NCI-H345 treated with DMSO at 0.1 percent for 48 hours (cell line): ENCODE measurements at regions not wholly inside any gene's neighbourhood (a gene's known extent, or its start where the extent isn't known, plus 50 kb on each side); places are given as distances from the start of the nearest gene placed in this dataset.

Experiments
- DNase-seq: peaks from one replicate; lab custom pipeline; 2025; ENCODE audit not compliant: unreplicated experiment; lab: John Stamatoyannopoulos, UW

- DNase-seq, result no peak
These were observed 750.7 kb upstream of the GCFC2 start for GRCh38 chr2:76461431-76461830.

DNA sequence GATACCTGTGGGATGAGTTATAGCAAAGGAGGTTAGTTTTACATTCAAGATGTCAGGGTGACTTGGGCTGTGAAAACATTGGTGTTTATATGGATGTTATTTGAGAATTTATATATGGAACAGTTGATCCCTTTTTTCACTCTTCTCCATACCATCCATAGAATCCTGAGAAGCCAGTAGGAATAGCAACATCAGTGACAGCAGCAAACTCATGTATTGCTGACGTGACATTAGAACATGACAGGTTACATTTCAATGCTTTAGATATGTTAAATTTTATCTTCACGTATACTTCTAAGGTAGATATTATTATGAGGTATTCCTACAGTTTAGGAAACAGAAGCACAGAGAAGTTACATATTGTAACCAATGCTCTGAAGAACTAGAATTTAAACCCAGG is 745.2 kb upstream of the GCFC2 start:
- DNase-seq, result no peak

DNA sequence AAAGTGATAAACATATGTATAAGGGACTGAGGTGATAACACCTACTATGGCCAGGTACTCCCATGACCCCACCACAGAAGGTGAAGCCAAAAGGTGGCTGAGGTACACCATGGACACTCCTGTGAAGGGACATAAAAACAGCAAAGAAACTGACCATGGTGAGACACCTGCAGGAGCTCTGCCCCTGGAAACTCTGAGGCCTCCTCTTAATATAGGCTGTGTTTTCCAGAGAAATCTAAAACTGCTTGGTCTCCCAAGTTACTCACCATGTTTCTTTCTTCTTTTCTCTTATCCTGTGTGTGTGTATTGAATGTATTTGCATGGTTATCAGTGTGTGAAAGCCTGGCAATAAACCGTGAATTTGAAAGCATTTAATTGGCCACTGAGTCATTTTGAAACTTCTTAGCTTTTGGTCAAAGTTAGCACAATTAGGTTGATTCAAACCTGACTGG is 739.3 kb upstream of the GCFC2 start:
- no peak for DNase-seq

- DNase-seq, result no peak
These were observed 738.2 kb upstream of the GCFC2 start for GRCh38 chr2:76448956-76449355.

DNA sequence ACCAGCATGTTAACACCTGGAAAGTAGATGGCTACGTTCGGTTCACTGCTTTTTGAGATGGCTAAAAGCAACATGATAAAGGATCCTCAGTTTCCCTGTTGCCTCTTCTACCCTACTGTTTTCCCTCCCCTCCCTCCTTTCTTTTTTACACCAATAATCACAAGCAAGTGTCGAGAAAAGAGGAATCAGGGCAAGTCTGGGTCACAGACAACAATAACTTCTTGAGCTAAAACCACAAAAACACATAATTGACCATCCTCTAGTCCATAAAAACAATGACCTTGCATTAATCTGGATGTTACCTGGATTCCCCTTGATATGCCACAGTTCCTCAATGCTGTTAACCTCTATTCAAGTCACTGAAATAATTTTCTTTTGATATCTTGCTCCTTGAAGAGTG is 736.6 kb upstream of the GCFC2 start:
- DNase-seq, result no peak

GRCh38 chr2:76446872-76447271 is 736.2 kb upstream of the GCFC2 start:
- DNase-seq, result no peak

DNA sequence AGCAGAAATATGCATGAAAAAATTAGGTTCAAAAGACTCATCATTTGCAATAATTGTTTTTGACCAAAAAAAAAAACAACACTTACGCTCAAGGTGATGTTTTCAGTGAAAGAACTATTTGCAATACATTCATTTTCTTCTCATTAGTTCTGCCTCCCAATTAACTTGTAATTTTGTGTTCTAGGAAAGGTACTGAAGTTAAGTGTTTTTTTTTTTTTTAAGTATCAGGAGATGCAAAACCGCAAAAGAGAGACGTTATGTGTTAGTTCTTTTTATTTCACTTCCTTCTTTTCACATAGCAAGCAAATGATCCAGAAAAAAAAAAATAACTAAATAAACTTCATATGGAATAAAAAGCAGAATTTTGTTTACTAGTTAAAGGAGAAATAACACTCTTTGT is 735.2 kb upstream of the GCFC2 start:
- no peak for DNase-seq

- no peak for DNase-seq
These were observed 734.0 kb upstream of the GCFC2 start for GRCh38 chr2:76444732-76445131.

- DNase-seq, result no peak
These were observed 726.8 kb upstream of the GCFC2 start for GRCh38 chr2:76437564-76437963.

- no peak for DNase-seq
These were observed 718.7 kb upstream of the GCFC2 start for GRCh38 chr2:76429374-76429773.

- no peak for DNase-seq
These were observed 716.7 kb upstream of the GCFC2 start for GRCh38 chr2:76427452-76427851.

DNA sequence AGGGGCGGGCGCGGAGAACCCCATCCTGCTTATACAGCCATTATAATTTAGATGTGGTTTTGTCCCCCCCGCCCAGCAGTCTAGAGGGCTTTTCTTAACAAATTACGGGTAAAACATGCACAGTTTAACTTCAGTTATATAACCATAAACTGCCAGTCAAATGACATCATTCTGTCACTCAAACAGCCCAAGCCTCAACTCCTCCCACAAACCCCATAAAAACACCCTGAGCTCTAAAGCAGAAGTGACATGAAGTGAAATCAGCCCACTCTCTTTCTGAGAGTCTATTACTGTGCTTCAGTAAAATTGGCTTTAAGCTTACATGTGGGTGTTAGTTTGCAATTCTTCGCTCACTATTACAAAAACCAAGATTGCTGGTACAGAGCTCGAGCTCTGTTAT is 705.1 kb upstream of the GCFC2 start:
- no peak for DNase-seq

- no peak for DNase-seq
These were observed 702.7 kb upstream of the GCFC2 start for GRCh38 chr2:76413436-76413835.

GRCh38 chr2:76406134-76406855 is 695.6 kb upstream of the GCFC2 start:
- DNase-seq, result no peak

GRCh38 chr2:76393356-76393755 is 682.6 kb upstream of the GCFC2 start:
- DNase-seq, result no peak

DNA sequence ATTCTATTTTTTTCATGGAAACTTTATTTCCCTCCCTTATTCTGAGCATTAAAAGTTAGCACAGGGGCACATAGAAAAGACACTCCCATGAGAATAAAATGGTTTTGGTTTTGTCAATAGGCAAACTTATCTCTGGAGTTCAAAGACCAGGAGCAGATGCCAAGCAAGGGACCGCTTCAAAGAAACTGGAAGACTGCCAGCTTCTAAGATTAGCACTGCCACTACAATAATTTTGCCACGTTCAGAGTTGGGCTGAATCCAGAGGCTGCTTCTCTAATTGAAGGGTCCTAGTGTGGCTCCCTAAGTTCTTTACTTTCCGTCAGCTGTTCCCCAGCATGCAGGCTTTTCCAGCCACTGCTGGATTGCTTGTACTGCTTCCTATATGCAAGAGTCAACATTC is 681.0 kb upstream of the GCFC2 start:
- peak; percentile 46 for DNase-seq

DNA sequence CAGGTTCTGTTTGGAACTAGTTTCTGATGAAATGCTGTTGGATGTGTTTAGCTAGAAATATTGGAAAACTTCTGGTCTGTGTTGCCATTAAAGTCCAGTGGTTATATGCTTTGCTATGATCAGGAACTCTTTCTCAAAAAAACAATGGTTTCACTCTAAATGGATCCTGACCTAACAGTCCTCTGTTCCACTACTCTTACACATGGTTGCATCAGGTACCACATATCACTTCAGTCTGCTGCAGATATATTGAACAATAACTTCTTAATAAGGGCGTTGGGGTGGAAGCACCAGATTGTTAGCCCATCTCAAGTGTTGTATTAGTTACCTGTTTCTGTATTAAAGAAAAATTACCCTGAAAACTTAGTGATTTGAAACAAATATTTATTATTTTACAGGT is 676.6 kb upstream of the GCFC2 start:
- no peak for DNase-seq

DNA sequence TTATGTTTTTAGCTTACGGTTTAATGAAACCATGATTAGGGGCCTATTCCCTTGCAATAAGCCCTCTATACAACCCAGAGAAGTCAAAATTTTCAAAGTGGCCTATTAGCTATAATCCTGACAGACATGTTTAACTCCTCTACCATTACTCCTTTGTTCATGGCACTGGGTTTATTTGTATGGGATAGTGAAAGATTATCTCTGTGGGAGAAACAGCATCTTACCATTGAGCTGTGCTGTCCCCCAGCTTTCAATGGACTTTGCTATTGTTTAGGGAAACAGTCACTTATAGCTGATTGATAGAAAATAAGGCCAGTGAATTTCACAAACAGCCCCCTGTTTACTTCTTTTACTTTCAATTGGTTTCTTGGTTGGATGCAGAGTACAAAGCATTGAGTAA is 675.2 kb upstream of the GCFC2 start:
- DNase-seq, result no peak

GRCh38 chr2:76381624-76382023 is 670.9 kb upstream of the GCFC2 start:
- no peak for DNase-seq

DNA sequence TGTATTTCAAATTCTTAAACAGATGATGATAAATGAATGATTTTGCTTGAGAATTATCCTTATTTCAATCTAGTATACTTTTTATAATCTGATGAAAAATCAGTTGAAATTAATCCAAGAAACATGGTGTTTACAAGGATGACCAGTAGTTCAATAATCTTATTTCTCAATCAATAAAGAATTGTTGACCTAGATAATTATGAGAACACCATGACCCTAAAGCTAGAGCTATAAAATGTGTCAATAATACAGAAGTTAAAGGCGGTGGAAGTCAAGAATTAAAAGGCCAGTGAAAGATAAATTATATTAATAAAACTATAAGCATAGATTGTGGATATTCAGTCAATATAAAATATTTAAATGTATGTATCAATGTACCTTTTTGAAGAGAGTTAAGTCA is 667.4 kb upstream of the GCFC2 start:
- no peak for DNase-seq

DNA sequence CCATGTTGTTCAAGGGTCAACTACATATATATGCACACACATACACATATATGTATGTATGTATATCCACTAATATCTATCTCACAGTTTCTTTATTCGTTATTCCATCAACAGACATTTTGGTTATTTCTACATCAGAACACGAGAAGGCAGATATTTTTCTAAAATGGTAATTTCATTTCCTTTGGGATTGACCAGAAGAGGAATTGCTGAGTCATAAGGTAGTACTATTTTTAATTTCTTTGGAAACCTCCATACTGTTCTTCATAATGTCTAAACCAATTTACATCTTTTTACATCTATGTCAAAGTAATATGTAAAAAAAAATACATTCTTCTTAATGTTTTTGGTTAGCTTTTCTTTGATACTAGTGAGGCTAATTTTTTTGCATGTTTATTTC is 630.7 kb upstream of the GCFC2 start:
- DNase-seq, result no peak

DNA sequence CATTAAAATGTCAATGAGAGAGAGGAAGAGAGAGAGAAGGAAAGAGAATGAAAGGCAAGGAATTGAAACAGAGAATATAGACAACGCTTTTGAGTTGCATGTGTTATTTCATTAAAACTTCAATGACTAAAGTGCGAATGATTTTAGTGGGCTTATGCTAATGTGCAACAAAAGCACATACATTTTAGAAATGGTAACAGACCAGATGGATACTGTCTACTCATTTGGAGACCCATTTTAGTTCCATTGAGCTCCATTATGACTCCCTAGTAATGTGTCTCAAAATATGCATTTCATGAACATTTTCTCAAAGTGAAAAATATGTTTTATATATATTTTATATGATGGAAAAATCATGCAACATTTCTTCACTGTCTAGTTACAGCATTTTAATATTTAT is 622.2 kb upstream of the GCFC2 start:
- no peak for DNase-seq

- DNase-seq, result no peak
These were observed 620.1 kb upstream of the GCFC2 start for GRCh38 chr2:76330865-76331264.
